Activated CD4-positive, alpha-beta T cell treated with anti-CD3 and anti-CD28 coated beads for 36 hours (primary cell): ENCODE measurements at regions not wholly inside any gene's neighbourhood (a gene's known extent, or its start where the extent isn't known, plus 50 kb on each side); places are given as distances from the start of the nearest gene placed in this dataset.

Source experiments
- ATAC-seq: fragments of 200-7000 bp; cut with Tn5 transposase; one replicate; pipeline ENCODE4 v1.10.0; 2021; ENCODE audit warnings: mild to moderate bottlenecking, moderate library complexity
- CTCF ChIA-PET: fragments of 350-600 bp; sonication (Branson Sonifier 250); formaldehyde crosslinking; loops from one replicate; lab custom pipeline; 2021; ENCODE audit warnings: antibody characterized with exemption; lab: Charles Lee
- POLR2A ChIA-PET: fragments of 350-600 bp; sonication (Branson Sonifier 250); formaldehyde crosslinking; loops from one replicate; lab custom pipeline; 2021; ENCODE audit warnings: antibody characterized with exemption, inconsistent platforms; lab: Charles Lee
- DNase-seq: peaks from one replicate; pipeline ENCODE4 v3.0.0-alpha.2; 2020
- H3K27ac Mint-ChIP-seq: one replicate; pipeline ENCODE4 v1.8.0; 2021; ENCODE audit warnings: mixed read lengths
- H3K27me3 Mint-ChIP-seq: one replicate; pipeline ENCODE4 v1.8.0; 2021; ENCODE audit warnings: mixed read lengths
- H3K36me3 Mint-ChIP-seq: one replicate; pipeline ENCODE4 v1.8.0; 2021; ENCODE audit warnings: low read depth, mixed read lengths
- H3K4me1 Mint-ChIP-seq: one replicate; pipeline ENCODE4 v1.8.0; 2021; ENCODE audit warnings: mixed read lengths
- H3K4me3 Mint-ChIP-seq: one replicate; pipeline ENCODE4 v1.8.0; 2021; ENCODE audit warnings: mild to moderate bottlenecking, moderate library complexity, mixed read lengths
- H3K9me3 Mint-ChIP-seq: one replicate; pipeline ENCODE4 v1.8.0; 2021; ENCODE audit warnings: low read depth, mixed read lengths
- intact Hi-C, 2 experiments: fragments of 100-400 bp; cut with DNase I in 1 of 2; cut with micrococcal nuclease in 1 of 2; formaldehyde crosslinking; loops; one replicate each; pipeline versions ENCODE4 v1.14.2 to v1.15.1; 2022 to 2024; cut with DNase I, micrococcal nuclease

GRCh38 chr2:17056236-17056635, 390.6 kb upstream of the CYRIA start:
- no peaks in the 10 kb centered on the region for H3K27me3 Mint-ChIP-seq
- H3K27ac Mint-ChIP-seq = no peak overlapping the region
- intact Hi-C loops = no loop called here
- ChIA-PET POLR2A (no interaction called here), CTCF (interaction anchor here (1.5 kb wide), 1 partner anchor 9 kb away, joined by 3 read pairs; no protein-coding TSS in a partner anchor)
- H3K9me3 Mint-ChIP-seq = no peaks in the 10 kb centered on the region
- H3K36me3 Mint-ChIP-seq = no peaks in the 10 kb centered on the region
- H3K4me3 Mint-ChIP-seq = no peak overlapping the region
- DNase-seq = no peak
- no peaks in the 10 kb centered on the region for H3K4me1 Mint-ChIP-seq
- no peak for ATAC-seq

- DNase-seq = no peak
- no peak overlapping the region for H3K27ac Mint-ChIP-seq
- ATAC-seq = no peak
- intact Hi-C loops = no loop called here
- no peaks in the 10 kb centered on the region for H3K36me3 Mint-ChIP-seq
- H3K4me1 Mint-ChIP-seq = no peaks in the 10 kb centered on the region
- ChIA-PET CTCF (no interaction called here), POLR2A (no interaction called here)
- H3K27me3 Mint-ChIP-seq = no peaks in the 10 kb centered on the region
- no peak overlapping the region for H3K4me3 Mint-ChIP-seq
- peaks cover 4% of the 10 kb centered on the region for H3K9me3 Mint-ChIP-seq
These were observed 386.4 kb upstream of the CYRIA start for GRCh38 chr2:17052001-17052400.

GRCh38 chr2:17051538-17051937, 385.9 kb upstream of the CYRIA start:
- intact Hi-C loops = no loop called here
- H3K9me3 Mint-ChIP-seq = peaks cover 4% of the 10 kb centered on the region
- ChIA-PET POLR2A (no interaction called here), CTCF (interaction anchor here (0.7 kb wide), 1 partner anchor 10 kb away, joined by 3 read pairs; no protein-coding TSS in a partner anchor)
- H3K4me1 Mint-ChIP-seq = no peaks in the 10 kb centered on the region
- DNase-seq = no peak
- no peaks in the 10 kb centered on the region for H3K27me3 Mint-ChIP-seq
- no peak overlapping the region for H3K4me3 Mint-ChIP-seq
- no peaks in the 10 kb centered on the region for H3K36me3 Mint-ChIP-seq
- no peak for ATAC-seq
- no peak overlapping the region for H3K27ac Mint-ChIP-seq

- CTCF ChIA-PET = no interaction called here
- intact Hi-C loops = no loop called here
- Mint-ChIP-seq H3K27me3 (no peaks in the 10 kb centered on the region), H3K4me1 (no peaks in the 10 kb centered on the region), H3K27ac (no peak overlapping the region), H3K9me3 (peaks cover 8% of the 10 kb centered on the region), H3K36me3 (no peaks in the 10 kb centered on the region), H3K4me3 (no peak overlapping the region)
- no peak for DNase-seq
- POLR2A ChIA-PET = no interaction called here
- no peak for ATAC-seq
These were observed 377.5 kb upstream of the CYRIA start for GRCh38 chr2:17043173-17043572.

- CTCF ChIA-PET = no interaction called here
- ATAC-seq (no peak), DNase-seq (no peak)
- no peaks in the 10 kb centered on the region for H3K36me3 Mint-ChIP-seq
- no peak overlapping the region for H3K27ac Mint-ChIP-seq
- intact Hi-C loops = no loop called here
- peaks cover 5% of the 10 kb centered on the region for H3K9me3 Mint-ChIP-seq
- no peaks in the 10 kb centered on the region for H3K27me3 Mint-ChIP-seq
- H3K4me3 Mint-ChIP-seq = no peak overlapping the region
- no peaks in the 10 kb centered on the region for H3K4me1 Mint-ChIP-seq
- POLR2A ChIA-PET = no interaction called here
These were observed 370.7 kb upstream of the CYRIA start for GRCh38 chr2:17036361-17036760.

- H3K9me3 Mint-ChIP-seq = peaks cover 5% of the 10 kb centered on the region
- intact Hi-C loops = no loop called here
- H3K27ac Mint-ChIP-seq = no peak overlapping the region
- no peaks in the 10 kb centered on the region for H3K36me3 Mint-ChIP-seq
- no peaks in the 10 kb centered on the region for H3K27me3 Mint-ChIP-seq
- H3K4me1 Mint-ChIP-seq = no peaks in the 10 kb centered on the region
- no peak for DNase-seq
- no peak overlapping the region for H3K4me3 Mint-ChIP-seq
- ChIA-PET POLR2A (no interaction called here), CTCF (interaction anchor here (0.5 kb wide), 1 partner anchor 256 kb away, joined by 5 read pairs; no protein-coding TSS in a partner anchor)
- ATAC-seq = no peak
These were observed 369.4 kb upstream of the CYRIA start for GRCh38 chr2:17035010-17035409.

GRCh38 chr2:17030047-17030446, 364.4 kb upstream of the CYRIA start:
- ChIA-PET POLR2A (no interaction called here), CTCF (no interaction called here)
- DNase-seq (no peak), ATAC-seq (no peak)
- no peak overlapping the region for H3K4me3 Mint-ChIP-seq
- H3K4me1 Mint-ChIP-seq = no peaks in the 10 kb centered on the region
- no peaks in the 10 kb centered on the region for H3K36me3 Mint-ChIP-seq
- intact Hi-C loops = no loop called here
- H3K27ac Mint-ChIP-seq = no peak overlapping the region
- peaks cover 5% of the 10 kb centered on the region for H3K9me3 Mint-ChIP-seq
- no peaks in the 10 kb centered on the region for H3K27me3 Mint-ChIP-seq

- ChIA-PET POLR2A (no interaction called here), CTCF (no interaction called here)
- H3K9me3 Mint-ChIP-seq = no peaks in the 10 kb centered on the region
- intact Hi-C loops = no loop called here
- no peaks in the 10 kb centered on the region for H3K36me3 Mint-ChIP-seq
- no peak overlapping the region for H3K4me3 Mint-ChIP-seq
- H3K4me1 Mint-ChIP-seq = no peaks in the 10 kb centered on the region
- H3K27ac Mint-ChIP-seq = no peak overlapping the region
- no peaks in the 10 kb centered on the region for H3K27me3 Mint-ChIP-seq
- DNase-seq (no peak), ATAC-seq (no peak)
These were observed 346.7 kb upstream of the CYRIA start for GRCh38 chr2:17012297-17012696.

GRCh38 chr2:17010104-17010503, 344.5 kb upstream of the CYRIA start:
- Mint-ChIP-seq H3K4me1 (no peaks in the 10 kb centered on the region), H3K4me3 (no peak overlapping the region), H3K9me3 (no peaks in the 10 kb centered on the region), H3K36me3 (no peaks in the 10 kb centered on the region), H3K27ac (no peak overlapping the region), H3K27me3 (no peaks in the 10 kb centered on the region)
- intact Hi-C loops = no loop called here
- POLR2A ChIA-PET = interaction anchor here (0.7 kb wide), 1 partner anchor 96 kb away, joined by 5 read pairs; no protein-coding TSS in a partner anchor
- CTCF ChIA-PET = no interaction called here
- ATAC-seq (no peak), DNase-seq (no peak)

GRCh38 chr2:17000184-17000482, 334.5 kb upstream of the CYRIA start:
- no peak overlapping the region for H3K4me3 Mint-ChIP-seq
- ChIA-PET POLR2A (no interaction called here), CTCF (no interaction called here)
- H3K4me1 Mint-ChIP-seq = no peaks in the 10 kb centered on the region
- DNase-seq (no peak), ATAC-seq (no peak)
- H3K36me3 Mint-ChIP-seq = no peaks in the 10 kb centered on the region
- H3K27ac Mint-ChIP-seq = no peak overlapping the region
- intact Hi-C loops = no loop called here
- no peaks in the 10 kb centered on the region for H3K27me3 Mint-ChIP-seq
- peaks cover 12% of the 10 kb centered on the region for H3K9me3 Mint-ChIP-seq

GRCh38 chr2:16999347-17000183, 333.9 kb upstream of the CYRIA start:
- Mint-ChIP-seq H3K4me1 (no peaks in the 10 kb centered on the region), H3K4me3 (no peak overlapping the region), H3K27me3 (no peaks in the 10 kb centered on the region), H3K27ac (no peak overlapping the region), H3K9me3 (peaks cover 18% of the 10 kb centered on the region), H3K36me3 (no peaks in the 10 kb centered on the region)
- intact Hi-C loops = no loop called here
- DNase-seq = no peak
- POLR2A ChIA-PET = no interaction called here
- CTCF ChIA-PET = no interaction called here
- ATAC-seq = no peak

- ChIA-PET POLR2A (no interaction called here), CTCF (no interaction called here)
- H3K27ac Mint-ChIP-seq = no peak overlapping the region
- H3K4me1 Mint-ChIP-seq = no peaks in the 10 kb centered on the region
- H3K9me3 Mint-ChIP-seq = peaks cover 2% of the 10 kb centered on the region
- H3K27me3 Mint-ChIP-seq = no peaks in the 10 kb centered on the region
- no peak overlapping the region for H3K4me3 Mint-ChIP-seq
- ATAC-seq = no peak
- intact Hi-C loops = no loop called here
- DNase-seq = no peak
- no peaks in the 10 kb centered on the region for H3K36me3 Mint-ChIP-seq
These were observed 312.7 kb upstream of the CYRIA start for GRCh38 chr2:16978301-16978700.
